Left ventricle myocardium superior (tissue), 1 donor: ENCODE measurements at regions not wholly inside any gene's neighbourhood (a gene's known extent, or its start where the extent isn't known, plus 50 kb on each side); places are given as distances from the start of the nearest gene placed in this dataset.

Experiments used
- ATAC-seq: fragments of 200-7000 bp; cut with Tn5 transposase; one replicate; pipeline ENCODE4 v1.9.1; 2020; ENCODE audit warnings: mild to moderate bottlenecking, moderate library complexity
- DNase-seq: peaks from one replicate; pipeline ENCODE4 v3.0.0-alpha.2; 2020
- intact Hi-C: fragments of 100-400 bp; cut with micrococcal nuclease; formaldehyde crosslinking; loops from one replicate; pipeline ENCODE4 v1.11.0; 2022
- donor health status: DM: no; HTN: yes; CAD: no; lungs with severe emphysema.

GRCh38 chr18:1575084-1575483 lies 670.4 kb downstream of the ADCYAP1 start:
- ATAC-seq: no peak
- intact Hi-C loops: no loop called here
- no peak for DNase-seq

- ATAC-seq: no peak
- DNase-seq: no peak
- intact Hi-C loops: no loop called here
These were observed 673.8 kb downstream of the ADCYAP1 start for GRCh38 chr18:1578505-1578904.

- intact Hi-C loops: no loop called here
- DNase-seq: no peak
- no peak for ATAC-seq
These were observed 676.9 kb downstream of the ADCYAP1 start for GRCh38 chr18:1581581-1581980.

- ATAC-seq: peak; percentile 52
- DNase-seq: no peak
- intact Hi-C loops: loop anchor here (5.0 kb wide), 1 partner anchor 636 kb away; no protein-coding TSS in a partner anchor
These were observed 681.3 kb downstream of the ADCYAP1 start for GRCh38 chr18:1585881-1586488.

GRCh38 chr18:1593091-1593490 lies 688.4 kb downstream of the ADCYAP1 start:
- no peak for DNase-seq
- intact Hi-C loops: loop anchor here (10.0 kb wide), 1 partner anchor 492 kb away; no protein-coding TSS in a partner anchor
- no peak for ATAC-seq

- ATAC-seq (no peak), DNase-seq (no peak)
- intact Hi-C loops: loop anchor here (10.0 kb wide), 1 partner anchor 490 kb away; no protein-coding TSS in a partner anchor
These were observed 690.5 kb downstream of the ADCYAP1 start for GRCh38 chr18:1595195-1595594.

GRCh38 chr18:1599196-1599595 lies 694.5 kb downstream of the ADCYAP1 start:
- DNase-seq: no peak
- intact Hi-C loops: loop anchor here (10.0 kb wide), 1 partner anchor 486 kb away; no protein-coding TSS in a partner anchor
- no peak for ATAC-seq

- ATAC-seq: no peak
- intact Hi-C loops: no loop called here
- DNase-seq: no peak
These were observed 700.1 kb downstream of the ADCYAP1 start for GRCh38 chr18:1604751-1605150.

GRCh38 chr18:1618364-1618763 lies 713.7 kb downstream of the ADCYAP1 start:
- intact Hi-C loops: no loop called here
- ATAC-seq (no peak), DNase-seq (no peak)

- intact Hi-C loops: no loop called here
- ATAC-seq (no peak), DNase-seq (no peak)
These were observed 714.8 kb downstream of the ADCYAP1 start for GRCh38 chr18:1619507-1619906.

- ATAC-seq (no peak), DNase-seq (no peak)
- intact Hi-C loops: no loop called here
These were observed 719.9 kb downstream of the ADCYAP1 start for GRCh38 chr18:1624612-1625011.

GRCh38 chr18:1627494-1627893 lies 722.8 kb downstream of the ADCYAP1 start:
- no peak for DNase-seq
- ATAC-seq: no peak
- intact Hi-C loops: no loop called here

GRCh38 chr18:1648712-1649111 lies 744.0 kb downstream of the ADCYAP1 start:
- DNase-seq: no peak
- intact Hi-C loops: no loop called here
- ATAC-seq: peak; percentile 60

GRCh38 chr18:1652018-1652417 lies 747.3 kb downstream of the ADCYAP1 start:
- peak; percentile 44 for ATAC-seq
- no peak for DNase-seq
- intact Hi-C loops: no loop called here

- ATAC-seq: no peak
- no peak for DNase-seq
- intact Hi-C loops: no loop called here
These were observed 749.2 kb downstream of the ADCYAP1 start for GRCh38 chr18:1653873-1654272.

GRCh38 chr18:1657876-1658275 lies 753.2 kb downstream of the ADCYAP1 start:
- DNase-seq (no peak), ATAC-seq (no peak)
- intact Hi-C loops: no loop called here

GRCh38 chr18:1658908-1659566 lies 754.4 kb downstream of the ADCYAP1 start:
- no peak for DNase-seq
- ATAC-seq: no peak
- intact Hi-C loops: no loop called here

GRCh38 chr18:1663879-1664705 lies 759.4 kb downstream of the ADCYAP1 start:
- ATAC-seq: peak; percentile 8
- intact Hi-C loops: no loop called here
- peak; percentile 64 for DNase-seq

GRCh38 chr18:1665079-1665478 lies 760.4 kb downstream of the ADCYAP1 start:
- ATAC-seq (peak; percentile 52), DNase-seq (no peak)
- intact Hi-C loops: no loop called here

- intact Hi-C loops: no loop called here
- DNase-seq (no peak), ATAC-seq (peak; percentile 97)
These were observed 763.6 kb downstream of the ADCYAP1 start for GRCh38 chr18:1668279-1668678.
